Endodermal cell (in vitro differentiated cells): ENCODE measurements at regions not wholly inside any gene's neighbourhood (a gene's known extent, or its start where the extent isn't known, plus 50 kb on each side); places are given as distances from the start of the nearest gene placed in this dataset.
"Not testable (repeated sequence)": the region's sequence is repeated elsewhere in the genome, so short reads cannot be mapped to it uniquely, and the experiment has no call there.

ENCODE experiments used
- DNase-seq: peaks from one replicate; pipeline ENCODE4 v3.0.0-alpha.2; 2017
- H3K27ac ChIP-seq: 2 replicates; pipeline ENCODE4 v1.5.1; 2013; ENCODE audit warnings: mild to moderate bottlenecking, low read depth, low read length, moderate library complexity
- H3K27me3 ChIP-seq: 2 replicates; pipeline ENCODE4 v1.6.1; 2013; ENCODE audit warnings: mild to moderate bottlenecking, low read length, moderate library complexity; ENCODE audit not compliant: insufficient read depth, control insufficient read depth, poor library complexity, severe bottlenecking
- H3K36me3 ChIP-seq: 2 replicates; pipeline ENCODE4 v1.7.0; 2013; ENCODE audit warnings: mild to moderate bottlenecking, low read length, moderate library complexity; ENCODE audit not compliant: control insufficient read depth, insufficient read depth
- H3K4me1 ChIP-seq: one replicate; pipeline ENCODE4 v1.7.0; 2013; ENCODE audit warnings: low read length; ENCODE audit not compliant: control insufficient read depth, insufficient read depth
- H3K4me3 ChIP-seq: 2 replicates; pipeline ENCODE4 v1.5.1; 2013; ENCODE audit warnings: mild to moderate bottlenecking, low read length, moderate library complexity
- H3K9ac ChIP-seq: 2 replicates; pipeline ENCODE4 v1.6.1; 2013; ENCODE audit warnings: mild to moderate bottlenecking, low read length, moderate library complexity; ENCODE audit not compliant: poor library complexity, severe bottlenecking; ENCODE audit errors: extremely low read depth
- H3K9me3 ChIP-seq: 2 replicates; pipeline ENCODE4 v1.6.1; 2013; ENCODE audit warnings: mild to moderate bottlenecking, low read length, moderate library complexity; ENCODE audit not compliant: control insufficient read depth
- H3K27ac Mint-ChIP-seq: 2 replicates; pipeline ENCODE4 v1.8.0; 2020; ENCODE audit warnings: mixed read lengths
- H3K27me3 Mint-ChIP-seq: 2 replicates; pipeline ENCODE4 v1.8.0; 2021; ENCODE audit warnings: mild to moderate bottlenecking, mixed read lengths; ENCODE audit not compliant: insufficient read depth
- H3K36me3 Mint-ChIP-seq: 2 replicates; pipeline ENCODE4 v1.8.0; 2020; ENCODE audit warnings: low read depth, mixed read lengths
- H3K4me1 Mint-ChIP-seq: 2 replicates; pipeline ENCODE4 v1.8.0; 2020; ENCODE audit warnings: mixed read lengths
- H3K4me3 Mint-ChIP-seq: 2 replicates; pipeline ENCODE4 v1.8.0; 2020; ENCODE audit warnings: mild to moderate bottlenecking, moderate library complexity, mixed read lengths
- H3K9me3 Mint-ChIP-seq: 2 replicates; pipeline ENCODE4 v1.8.0; 2020; ENCODE audit warnings: mild to moderate bottlenecking, mixed read lengths
- CTCF ChIP-seq: fragments of 200-600 bp; sonication (generic); conservative IDR thresholded peaks from 2 replicates; pipeline ENCODE4 v1.5.0; 2021; ENCODE audit warnings: antibody characterized with exemption, mild to moderate bottlenecking
- WGBS, 2 experiments: methylation state at CpG; one replicate each; pipeline versions ENCODE4 v1.1.5 to v1.1.7; 2013; ENCODE audit warnings: missing lambda C conversion rate in 2 of 2, mixed read lengths in 1 of 2; ENCODE audit not compliant: insufficient coverage in 1 of 2, insufficient read length in 1 of 2; 5-methylcytosine and 5-hydroxymethylcytosine counted together

GRCh38 chr2:83253848-83254247 is 1205.2 kb downstream of the SUCLG1 start:
- 100% methylated on average over 1 of the region's 1 CpG; no CpG with 5 or more reads in 1 of the 2 experiments for WGBS, 2 experiments

GRCh38 chr2:83251321-83251872 is 1207.7 kb downstream of the SUCLG1 start:
- DNase-seq: no peak
- Mint-ChIP-seq H3K4me3 (no peak overlapping the region), H3K27ac (no peak overlapping the region), H3K9me3 (peaks cover 13% of the 10 kb centered on the region), H3K4me1 (no peaks in the 10 kb centered on the region), H3K27me3 (no peaks in the 10 kb centered on the region), H3K36me3 (no peaks in the 10 kb centered on the region)
- Histone ChIP-seq H3K9me3 (no peaks in the 10 kb centered on the region), H3K4me3 (no peak overlapping the region), H3K9ac (no peak overlapping the region), H3K4me1 (no peaks in the 10 kb centered on the region), H3K27ac (no peak overlapping the region), H3K36me3 (no peaks in the 10 kb centered on the region), H3K27me3 (no peaks in the 10 kb centered on the region)
- 95 to 100% methylated on average over 1 to 3 of the region's 3 CpGs for WGBS, 2 experiments
- TF ChIP-seq CTCF: no peak

More at GRCh38 chr2:83253848-83254247, 1205.2 kb downstream of the SUCLG1 start:
- Mint-ChIP-seq H3K36me3 (no peaks in the 10 kb centered on the region), H3K9me3 (no peaks in the 10 kb centered on the region), H3K27me3 (no peaks in the 10 kb centered on the region), H3K4me1 (no peaks in the 10 kb centered on the region), H3K4me3 (no peak overlapping the region), H3K27ac (no peak overlapping the region)
- H3K9ac ChIP-seq: no peak overlapping the region
- no peaks in the 10 kb centered on the region for H3K27me3 ChIP-seq
- no peaks in the 10 kb centered on the region for H3K36me3 ChIP-seq
- H3K4me1 ChIP-seq: no peaks in the 10 kb centered on the region
- no peak overlapping the region for H3K4me3 ChIP-seq
- DNase-seq: no peak
- no peak for TF ChIP-seq CTCF
- H3K27ac ChIP-seq: no peak overlapping the region
- no peaks in the 10 kb centered on the region for H3K9me3 ChIP-seq

GRCh38 chr2:83245806-83246537 is 1213.1 kb downstream of the SUCLG1 start:
- not testable (repeated sequence) for H3K27ac Mint-ChIP-seq, H3K4me1 ChIP-seq, DNase-seq, H3K4me3 Mint-ChIP-seq, H3K4me1 Mint-ChIP-seq, H3K27ac ChIP-seq, H3K27me3 Mint-ChIP-seq, H3K27me3 ChIP-seq, H3K4me3 ChIP-seq, H3K36me3 Mint-ChIP-seq, H3K9me3 ChIP-seq, H3K36me3 ChIP-seq, H3K9ac ChIP-seq
- peaks cover 26% of the 10 kb centered on the region for H3K9me3 Mint-ChIP-seq
- 90 to 94% methylated on average over 5 to 30 of the region's 30 CpGs for WGBS, 2 experiments
